Body of pancreas (tissue), 4 donors: ENCODE measurements at regions not wholly inside any gene's neighbourhood (a gene's known extent, or its start where the extent isn't known, plus 50 kb on each side); places are given as distances from the start of the nearest gene placed in this dataset.

ENCODE experiments used
- POLR2A ChIP-seq, 3 donors: fragments of 450-650 bp; IDR thresholded peaks; one replicate each; pipeline ENCODE4 v1.6.1; 2016; ENCODE audit warnings: antibody characterized with exemption in 3 of 3, mild to moderate bottlenecking in 2 of 3
- TF ChIP-seq, protein P1 (sequence below), 7 experiments: fragments of 450-650 bp in 4 of 7; fragments of 200-600 bp in 3 of 7; sonication (generic) in 3 of 7; IDR thresholded peaks; one replicate each; pipeline ENCODE4 v1.5.1; 2016 to 2019; ENCODE audit warnings: antibody characterized with exemption in 7 of 7

DNA sequence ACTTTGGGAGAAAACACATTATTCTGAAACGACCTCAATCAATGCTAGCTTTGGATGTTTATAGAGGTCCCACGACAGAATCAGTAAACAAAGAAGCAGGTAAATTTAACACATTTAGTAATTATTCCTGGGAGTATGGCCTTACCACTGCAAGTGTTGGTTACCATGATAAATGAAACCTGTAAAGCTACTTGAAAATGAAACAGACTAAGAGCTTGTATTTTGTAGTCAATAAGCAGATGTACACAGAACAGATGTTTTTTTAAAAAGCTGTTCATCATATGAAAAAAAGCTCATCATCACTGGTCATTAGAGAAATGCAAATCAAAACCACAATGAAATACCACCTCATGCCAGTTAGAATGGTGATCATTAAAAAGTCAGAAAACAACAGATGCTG lies 295.3 kb upstream of the XYLT1 start:
- TF ChIP-seq, protein P1, sequence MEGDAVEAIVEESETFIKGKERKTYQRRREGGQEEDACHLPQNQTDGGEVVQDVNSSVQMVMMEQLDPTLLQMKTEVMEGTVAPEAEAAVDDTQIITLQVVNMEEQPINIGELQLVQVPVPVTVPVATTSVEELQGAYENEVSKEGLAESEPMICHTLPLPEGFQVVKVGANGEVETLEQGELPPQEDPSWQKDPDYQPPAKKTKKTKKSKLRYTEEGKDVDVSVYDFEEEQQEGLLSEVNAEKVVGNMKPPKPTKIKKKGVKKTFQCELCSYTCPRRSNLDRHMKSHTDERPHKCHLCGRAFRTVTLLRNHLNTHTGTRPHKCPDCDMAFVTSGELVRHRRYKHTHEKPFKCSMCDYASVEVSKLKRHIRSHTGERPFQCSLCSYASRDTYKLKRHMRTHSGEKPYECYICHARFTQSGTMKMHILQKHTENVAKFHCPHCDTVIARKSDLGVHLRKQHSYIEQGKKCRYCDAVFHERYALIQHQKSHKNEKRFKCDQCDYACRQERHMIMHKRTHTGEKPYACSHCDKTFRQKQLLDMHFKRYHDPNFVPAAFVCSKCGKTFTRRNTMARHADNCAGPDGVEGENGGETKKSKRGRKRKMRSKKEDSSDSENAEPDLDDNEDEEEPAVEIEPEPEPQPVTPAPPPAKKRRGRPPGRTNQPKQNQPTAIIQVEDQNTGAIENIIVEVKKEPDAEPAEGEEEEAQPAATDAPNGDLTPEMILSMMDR (IDR thresholded peaks at IDR 0.05), result no peak
- TF ChIP-seq POLR2A (IDR thresholded peaks at IDR 0.05), result no peak
